Osteoblast (primary cell): ENCODE measurements at regions not wholly inside any gene's neighbourhood (a gene's known extent, or its start where the extent isn't known, plus 50 kb on each side); places are given as distances from the start of the nearest gene placed in this dataset.

Experiments used
- DNase-seq: peaks from one replicate; pipeline ENCODE4 v3.0.0; 2011; ENCODE audit warnings: low spot score, mixed read lengths; ENCODE audit not compliant: insufficient read length; ENCODE audit errors: missing footprints
- H2AFZ ChIP-seq: 2 replicates; pipeline ENCODE4 v1.6.0; 2011; ENCODE audit warnings: mild to moderate bottlenecking, low read length
- H3K27ac ChIP-seq: 2 replicates; pipeline ENCODE4 v1.5.1; 2011; ENCODE audit warnings: mild to moderate bottlenecking, low read depth, low read length, moderate library complexity
- H3K27me3 ChIP-seq: 2 replicates; pipeline ENCODE4 v1.6.0; 2012; ENCODE audit warnings: mild to moderate bottlenecking, control low read depth, inconsistent platforms, low read length, moderate library complexity; ENCODE audit not compliant: insufficient read depth
- H3K36me3 ChIP-seq: 2 replicates; pipeline ENCODE4 v1.5.1; 2011; ENCODE audit warnings: mild to moderate bottlenecking, low read length, control low read depth, moderate library complexity; ENCODE audit not compliant: insufficient read depth
- H3K4me1 ChIP-seq: 2 replicates; pipeline ENCODE4 v1.5.1; 2011; ENCODE audit warnings: mild to moderate bottlenecking, low read length, control low read depth, moderate library complexity; ENCODE audit not compliant: insufficient read depth
- H3K4me2 ChIP-seq: 2 replicates; pipeline ENCODE4 v1.6.0; 2011; ENCODE audit warnings: mild to moderate bottlenecking, low read length; ENCODE audit not compliant: insufficient read depth
- H3K4me3 ChIP-seq: fragments of 200-600 bp; sonication (generic); 3 replicates; pipeline ENCODE4 v1.5.1; 2012; ENCODE audit warnings: mild to moderate bottlenecking, low read length, inconsistent platforms; ENCODE audit not compliant: insufficient read depth
- H3K79me2 ChIP-seq: 2 replicates; pipeline ENCODE4 v1.6.0; 2012; ENCODE audit warnings: mild to moderate bottlenecking, low read length, control low read depth, inconsistent platforms; ENCODE audit not compliant: insufficient read depth
- H3K9me3 ChIP-seq: 2 replicates; pipeline ENCODE4 v1.5.1; 2011; ENCODE audit warnings: low read depth, low read length, control low read depth
- H4K20me1 ChIP-seq: 2 replicates; pipeline ENCODE4 v1.6.0; 2012; ENCODE audit warnings: mild to moderate bottlenecking, low read length, control low read depth; ENCODE audit not compliant: insufficient read depth
- CTCF ChIP-seq: IDR thresholded peaks from 2 replicates; pipeline ENCODE4 v1.5.1; 2011; ENCODE audit warnings: mild to moderate bottlenecking, low read depth, low read length, moderate library complexity; ENCODE audit errors: extremely low read depth

- Histone ChIP-seq H2AFZ (no peak overlapping the region), H3K79me2 (peaks cover 100% of the 10 kb centered on the region), H4K20me1 (peaks cover 43% of the 10 kb centered on the region), H3K4me1 (peaks cover 11% of the 10 kb centered on the region), H3K27me3 (no peaks in the 10 kb centered on the region), H3K27ac (no peak overlapping the region), H3K9me3 (no peaks in the 10 kb centered on the region), H3K4me3 (no peak overlapping the region), H3K36me3 (no peaks in the 10 kb centered on the region), H3K4me2 (no peak overlapping the region)
- no peak for DNase-seq
- no peak for TF ChIP-seq CTCF
Observed at GRCh38 chr14:71331403-71331802, 424.1 kb downstream of the PCNX1 start.

- no peak overlapping the region for H3K4me2 ChIP-seq
Observed at GRCh38 chr14:71332476-71332875, 425.2 kb downstream of the PCNX1 start.

GRCh38 chr14:71333705-71334104, 426.4 kb downstream of the PCNX1 start:
- Histone ChIP-seq H4K20me1 (peaks cover 49% of the 10 kb centered on the region), H2AFZ (no peak overlapping the region), H3K4me2 (no peak overlapping the region), H3K27me3 (no peaks in the 10 kb centered on the region), H3K9me3 (no peaks in the 10 kb centered on the region), H3K27ac (no peak overlapping the region), H3K4me3 (no peak overlapping the region), H3K36me3 (no peaks in the 10 kb centered on the region), H3K79me2 (peaks cover 98% of the 10 kb centered on the region), H3K4me1 (no peaks in the 10 kb centered on the region)
- DNase-seq: no peak
- no peak for TF ChIP-seq CTCF

More at GRCh38 chr14:71332476-71332875, 425.2 kb downstream of the PCNX1 start:
- Histone ChIP-seq H3K27ac (no peak overlapping the region), H3K4me3 (no peak overlapping the region), H4K20me1 (peaks cover 47% of the 10 kb centered on the region), H3K36me3 (no peaks in the 10 kb centered on the region), H3K79me2 (peaks cover 100% of the 10 kb centered on the region), H2AFZ (no peak overlapping the region), H3K4me1 (peaks cover 10% of the 10 kb centered on the region), H3K9me3 (no peaks in the 10 kb centered on the region), H3K27me3 (no peaks in the 10 kb centered on the region)
- no peak for TF ChIP-seq CTCF
- no peak for DNase-seq

GRCh38 chr14:71336489-71337192, 429.4 kb downstream of the PCNX1 start:
- peaks cover 55% of the 10 kb centered on the region for H4K20me1 ChIP-seq
- peaks cover 98% of the 10 kb centered on the region for H3K79me2 ChIP-seq
- no peak for TF ChIP-seq CTCF
- H3K4me2 ChIP-seq: no peak overlapping the region
- H2AFZ ChIP-seq: no peak overlapping the region
- no peak for DNase-seq
- no peaks in the 10 kb centered on the region for H3K4me1 ChIP-seq
- no peaks in the 10 kb centered on the region for H3K9me3 ChIP-seq
- no peaks in the 10 kb centered on the region for H3K27me3 ChIP-seq
- H3K4me3 ChIP-seq: no peak overlapping the region
- no peaks in the 10 kb centered on the region for H3K36me3 ChIP-seq
- no peak overlapping the region for H3K27ac ChIP-seq
